Adrenal gland (tissue), 9 donors: ENCODE measurements at regions not wholly inside any gene's neighbourhood (a gene's known extent, or its start where the extent isn't known, plus 50 kb on each side); places are given as distances from the start of the nearest gene placed in this dataset.

ENCODE experiments used
- DNase-seq, 7 donors: peaks; one replicate each; pipeline ENCODE4 v3.0.0-alpha.2; 2019 to 2020
- H3K27ac ChIP-seq, 5 donors: fragments of 200-600 bp; sonication (generic) in 4 of 5; 1 replicate in 3 of 5; 2 replicates in 2 of 5; pipeline versions ENCODE4 v1.5.1 to v1.8.0; 2016 to 2020; ENCODE audit warnings: mild to moderate bottlenecking in 1 of 5
- H3K27me3 ChIP-seq: fragments of 200-600 bp; 2 replicates; pipeline ENCODE4 v1.8.0; 2021
- H3K36me3 ChIP-seq, 2 donors: fragments of 200-600 bp; replicated peaks in 1 of 2; 1 replicate in 1 of 2; 2 replicates in 1 of 2; pipeline versions ENCODE4 v1.5.1 to v1.8.0; 2018 to 2022
- H3K4me1 ChIP-seq, 2 donors: fragments of 200-600 bp; replicated peaks in 1 of 2; 1 replicate in 1 of 2; 2 replicates in 1 of 2; pipeline versions ENCODE4 v1.5.1 to v1.8.0; 2018 to 2021
- H3K4me3 ChIP-seq, 4 donors: fragments of 200-600 bp; sonication (generic) in 3 of 4; one replicate each; pipeline ENCODE4 v1.5.1; 2016 to 2018
- H3K9me3 ChIP-seq, 3 donors: fragments of 200-600 bp; sonication (generic) in 1 of 3; replicated peaks in 1 of 3; 1 replicate in 2 of 3; 2 replicates in 1 of 3; pipeline versions ENCODE4 v1.5.1 to v1.8.0; 2016 to 2021
- POLR2A ChIP-seq, 2 donors: fragments of 450-650 bp; IDR thresholded peaks; one replicate each; pipeline ENCODE4 v1.6.1; 2017; ENCODE audit warnings: antibody characterized with exemption in 2 of 2, mild to moderate bottlenecking in 2 of 2, moderate library complexity in 1 of 2
- WGBS, 4 donors: extraction: QIAGEN DNeasy Blood & Tissue Kit in 2 of 4; methylation state at CpG; one replicate each; pipeline versions ENCODE4 v1.1.5 to v1.1.7; 2013 to 2017; 5-methylcytosine and 5-hydroxymethylcytosine counted together
- intact Hi-C, 2 donors: fragments of 100-400 bp; cut with DNase I; formaldehyde crosslinking; loops; one replicate each; pipeline versions ENCODE4 v1.14.1 to v1.15.0; 2022 to 2023
- TF ChIP-seq, protein P1 (sequence below), 6 experiments: fragments of 450-650 bp in 4 of 6; fragments of 200-600 bp in 2 of 6; sonication (generic) in 1 of 6; IDR thresholded peaks; 1 replicate in 5 of 6; 2 replicates in 1 of 6; pipeline versions ENCODE4 v1.5.1 to v1.8.0; 2016 to 2021; ENCODE audit warnings: antibody characterized with exemption in 6 of 6, mild to moderate bottlenecking in 2 of 6, moderate library complexity in 1 of 6
- donor health status: healthy with polysubstance abuse.
- donor health status: Bipolar disorder and iron deficiency.
- donor health status: DM: yes; HTN: yes; CAD: no.
- donor health status: DM: no; HTN: no; CAD: no.
- donor health status: DM: no; HTN: no; CAD: no.

GRCh38 chr11:70863186-70863585 lies 389.2 kb downstream of the SHANK2 start:
- intact Hi-C loops, result no loop called here
- Histone ChIP-seq H3K27ac (no peak overlapping the region), H3K4me1 (no peaks in the 10 kb centered on the region), H3K36me3 (no peaks in the 10 kb centered on the region), H3K9me3 (no peaks in the 10 kb centered on the region), H3K4me3 (no peak overlapping the region), H3K27me3 (no peaks in the 10 kb centered on the region)
- 90 to 100% (median 94%) methylated on average over 2 to 9 of the region's 9 CpGs for WGBS, 4 donors
- no peak for TF ChIP-seq POLR2A (IDR thresholded peaks at IDR 0.05)
- TF ChIP-seq, protein P1, sequence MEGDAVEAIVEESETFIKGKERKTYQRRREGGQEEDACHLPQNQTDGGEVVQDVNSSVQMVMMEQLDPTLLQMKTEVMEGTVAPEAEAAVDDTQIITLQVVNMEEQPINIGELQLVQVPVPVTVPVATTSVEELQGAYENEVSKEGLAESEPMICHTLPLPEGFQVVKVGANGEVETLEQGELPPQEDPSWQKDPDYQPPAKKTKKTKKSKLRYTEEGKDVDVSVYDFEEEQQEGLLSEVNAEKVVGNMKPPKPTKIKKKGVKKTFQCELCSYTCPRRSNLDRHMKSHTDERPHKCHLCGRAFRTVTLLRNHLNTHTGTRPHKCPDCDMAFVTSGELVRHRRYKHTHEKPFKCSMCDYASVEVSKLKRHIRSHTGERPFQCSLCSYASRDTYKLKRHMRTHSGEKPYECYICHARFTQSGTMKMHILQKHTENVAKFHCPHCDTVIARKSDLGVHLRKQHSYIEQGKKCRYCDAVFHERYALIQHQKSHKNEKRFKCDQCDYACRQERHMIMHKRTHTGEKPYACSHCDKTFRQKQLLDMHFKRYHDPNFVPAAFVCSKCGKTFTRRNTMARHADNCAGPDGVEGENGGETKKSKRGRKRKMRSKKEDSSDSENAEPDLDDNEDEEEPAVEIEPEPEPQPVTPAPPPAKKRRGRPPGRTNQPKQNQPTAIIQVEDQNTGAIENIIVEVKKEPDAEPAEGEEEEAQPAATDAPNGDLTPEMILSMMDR (IDR thresholded peaks at IDR 0.05), result no peak
- DNase-seq, result no peak

DNA sequence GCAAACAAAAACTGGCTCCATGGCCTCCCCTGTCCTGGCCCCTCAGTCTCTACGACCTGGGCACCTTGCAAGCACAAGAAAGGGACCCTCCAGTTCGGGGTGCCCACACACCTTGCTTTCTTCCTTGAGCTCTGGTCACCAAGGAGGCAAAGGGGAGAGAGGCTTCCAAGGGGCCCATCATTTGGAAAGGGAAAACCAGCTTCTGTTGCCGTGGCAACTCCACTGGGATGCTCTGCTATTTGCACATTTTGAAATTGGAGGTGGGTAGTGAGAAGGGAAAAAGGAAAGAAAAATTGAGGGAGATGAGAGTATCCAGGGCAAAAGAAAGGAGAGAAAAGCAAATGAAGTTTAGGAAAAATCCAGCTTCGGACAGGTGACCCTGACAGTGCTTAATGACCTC lies 388.4 kb downstream of the SHANK2 start:
- 74 to 92% (median 79%) methylated on average over 3 to 4 of the region's 4 CpGs for WGBS, 4 donors
- no peaks in the 10 kb centered on the region for H3K36me3 ChIP-seq
- H3K9me3 ChIP-seq, result no peaks in the 10 kb centered on the region
- H3K27ac ChIP-seq, result no peak overlapping the region
- TF ChIP-seq, protein P1 (IDR thresholded peaks at IDR 0.05), result no peak
- no peak for TF ChIP-seq POLR2A (IDR thresholded peaks at IDR 0.05)
- no peak for DNase-seq
- no peaks in the 10 kb centered on the region for H3K27me3 ChIP-seq
- intact Hi-C loops, result no loop called here
- no peak overlapping the region for H3K4me3 ChIP-seq
- no peaks in the 10 kb centered on the region for H3K4me1 ChIP-seq

- H3K36me3 ChIP-seq, result no peaks in the 10 kb centered on the region
Observed at GRCh38 chr11:70865356-70865755, 387.0 kb downstream of the SHANK2 start.

GRCh38 chr11:70866834-70867233 lies 385.5 kb downstream of the SHANK2 start:
- H3K27ac ChIP-seq, result no peak overlapping the region
- no peaks in the 10 kb centered on the region for H3K36me3 ChIP-seq
- H3K27me3 ChIP-seq, result no peaks in the 10 kb centered on the region
- no peak overlapping the region for H3K4me3 ChIP-seq
- H3K4me1 ChIP-seq, result no peaks in the 10 kb centered on the region
- TF ChIP-seq POLR2A (IDR thresholded peaks at IDR 0.05), result no peak
- TF ChIP-seq, protein P1 (IDR thresholded peaks at IDR 0.05), result no peak
- intact Hi-C loops, result no loop called here
- WGBS, 4 donors, result 82 to 88% (median 87%) methylated on average over 9 of the region's 9 CpGs
- no peaks in the 10 kb centered on the region for H3K9me3 ChIP-seq
- no peak for DNase-seq

More at GRCh38 chr11:70865356-70865755, 387.0 kb downstream of the SHANK2 start:
- no peaks in the 10 kb centered on the region for H3K9me3 ChIP-seq
- H3K4me3 ChIP-seq, result no peak overlapping the region
- 82 to 89% (median 88%) methylated on average over 10 of the region's 10 CpGs for WGBS, 4 donors
- H3K27me3 ChIP-seq, result no peaks in the 10 kb centered on the region
- H3K27ac ChIP-seq, result no peak overlapping the region
- TF ChIP-seq POLR2A (IDR thresholded peaks at IDR 0.05), result no peak
- TF ChIP-seq, protein P1 (IDR thresholded peaks at IDR 0.05), result no peak
- H3K4me1 ChIP-seq, result no peaks in the 10 kb centered on the region
- no peak for DNase-seq
- intact Hi-C loops, result no loop called here
